Bronchial epithelial cell (primary cell): ENCODE measurements at regions not wholly inside any gene's neighbourhood (a gene's known extent, or its start where the extent isn't known, plus 50 kb on each side); places are given as distances from the start of the nearest gene placed in this dataset.
A peak's percentile ranks its signal among the peaks of the same experiment; 100 is the strongest.

Source experiments
- DNase-seq: peaks from one replicate; pipeline ENCODE4 v3.0.0-alpha.2; 2010; ENCODE audit warnings: low read depth
- FAIRE-seq: peaks from 2 replicates; lab custom pipeline; 2011; peaks lifted over from hg19 to GRCh38; lab: Jason Lieb, UNC
- H3K27me3 ChIP-seq: 2 replicates; pipeline ENCODE4 v1.5.1; 2011; ENCODE audit warnings: low read length; ENCODE audit not compliant: control insufficient read depth, insufficient read depth
- H3K36me3 ChIP-seq: 2 replicates; pipeline ENCODE4 v1.5.1; 2011; ENCODE audit warnings: low read length; ENCODE audit not compliant: control insufficient read depth, insufficient read depth
- H3K4me3 ChIP-seq: 2 replicates; pipeline ENCODE4 v1.5.1; 2011; ENCODE audit warnings: mild to moderate bottlenecking, low read depth, low read length, control low read depth
- CTCF ChIP-seq: IDR thresholded peaks from 2 replicates; pipeline ENCODE4 v1.5.1; 2011; ENCODE audit warnings: mild to moderate bottlenecking, moderate library complexity, low read length, control low read depth, inconsistent platforms; ENCODE audit not compliant: insufficient read depth, severe bottlenecking

GRCh38 chr1:84062496-84062895 is 63.6 kb upstream of the TTLL7 start:
- no peaks in the 10 kb centered on the region for H3K36me3 ChIP-seq
- no peak for TF ChIP-seq CTCF

GRCh38 chr1:84061336-84061735 is 62.4 kb upstream of the TTLL7 start:
- Histone ChIP-seq H3K27me3 (no peaks in the 10 kb centered on the region), H3K4me3 (no peak overlapping the region), H3K36me3 (no peaks in the 10 kb centered on the region)
- TF ChIP-seq CTCF, result no peak
- DNase-seq (peak; percentile 71), FAIRE-seq (no peak)

More at GRCh38 chr1:84062496-84062895, 63.6 kb upstream of the TTLL7 start:
- FAIRE-seq, result no peak
- no peak overlapping the region for H3K4me3 ChIP-seq
- no peaks in the 10 kb centered on the region for H3K27me3 ChIP-seq
- DNase-seq, result peak; percentile 77

GRCh38 chr1:84060781-84061180 is 61.8 kb upstream of the TTLL7 start:
- no peak for FAIRE-seq
- no peaks in the 10 kb centered on the region for H3K36me3 ChIP-seq
- no peaks in the 10 kb centered on the region for H3K27me3 ChIP-seq
- no peak for TF ChIP-seq CTCF
- no peak overlapping the region for H3K4me3 ChIP-seq
- no peak for DNase-seq

- DNase-seq (no peak), FAIRE-seq (no peak)
- no peak for TF ChIP-seq CTCF
- Histone ChIP-seq H3K4me3 (no peak overlapping the region), H3K36me3 (no peaks in the 10 kb centered on the region), H3K27me3 (no peaks in the 10 kb centered on the region)
Observed at GRCh38 chr1:84048820-84049219, 49.9 kb upstream of the TTLL7 start.
